NB4 (cell line): ENCODE measurements at regions not wholly inside any gene's neighbourhood (a gene's known extent, or its start where the extent isn't known, plus 50 kb on each side); places are given as distances from the start of the nearest gene placed in this dataset.

Experiments
- MAX ChIP-seq: IDR thresholded peaks from 2 replicates; pipeline ENCODE4 v1.6.1; 2011; ENCODE audit warnings: low read depth, low read length
- POLR2A ChIP-seq: IDR thresholded peaks from 2 replicates; pipeline ENCODE4 v1.6.1; 2011; ENCODE audit warnings: mild to moderate bottlenecking; ENCODE audit not compliant: insufficient read length; ENCODE audit errors: extremely low read depth
- TF ChIP-seq, protein P1 (sequence below): IDR thresholded peaks from one replicate; pipeline ENCODE4 v1.5.1; 2012; ENCODE audit warnings: low read depth, low read length

DNA sequence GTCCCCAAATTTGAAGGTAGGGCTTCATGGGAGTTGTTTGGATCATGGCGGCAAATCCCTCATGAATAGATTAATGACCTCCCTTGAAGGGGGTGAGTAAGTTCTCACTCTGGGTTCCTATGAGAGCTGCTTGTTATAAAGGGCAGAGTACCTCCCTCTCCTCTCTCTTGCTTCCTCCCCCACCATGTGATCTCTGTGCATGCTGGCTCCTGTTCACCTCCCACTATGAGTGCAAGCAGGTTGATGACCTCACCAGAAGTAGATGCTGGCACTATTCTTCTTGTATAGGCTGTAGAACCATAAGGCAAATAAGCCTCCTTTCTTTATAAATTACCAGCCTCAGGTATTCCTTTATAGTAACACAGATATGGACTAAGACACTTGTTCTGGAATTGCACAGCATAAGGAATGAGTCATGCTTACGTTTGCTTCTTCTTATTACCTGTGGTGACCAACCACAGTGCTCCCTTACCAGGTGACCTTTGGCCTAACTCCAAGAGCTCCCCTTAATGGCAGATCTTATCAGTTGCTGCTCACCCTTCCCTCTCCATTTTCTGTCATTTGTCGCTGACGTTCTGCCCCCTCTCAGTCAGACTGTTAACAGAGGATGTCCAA is 559.5 kb upstream of the GCFC2 start:
- TF ChIP-seq, protein P1, sequence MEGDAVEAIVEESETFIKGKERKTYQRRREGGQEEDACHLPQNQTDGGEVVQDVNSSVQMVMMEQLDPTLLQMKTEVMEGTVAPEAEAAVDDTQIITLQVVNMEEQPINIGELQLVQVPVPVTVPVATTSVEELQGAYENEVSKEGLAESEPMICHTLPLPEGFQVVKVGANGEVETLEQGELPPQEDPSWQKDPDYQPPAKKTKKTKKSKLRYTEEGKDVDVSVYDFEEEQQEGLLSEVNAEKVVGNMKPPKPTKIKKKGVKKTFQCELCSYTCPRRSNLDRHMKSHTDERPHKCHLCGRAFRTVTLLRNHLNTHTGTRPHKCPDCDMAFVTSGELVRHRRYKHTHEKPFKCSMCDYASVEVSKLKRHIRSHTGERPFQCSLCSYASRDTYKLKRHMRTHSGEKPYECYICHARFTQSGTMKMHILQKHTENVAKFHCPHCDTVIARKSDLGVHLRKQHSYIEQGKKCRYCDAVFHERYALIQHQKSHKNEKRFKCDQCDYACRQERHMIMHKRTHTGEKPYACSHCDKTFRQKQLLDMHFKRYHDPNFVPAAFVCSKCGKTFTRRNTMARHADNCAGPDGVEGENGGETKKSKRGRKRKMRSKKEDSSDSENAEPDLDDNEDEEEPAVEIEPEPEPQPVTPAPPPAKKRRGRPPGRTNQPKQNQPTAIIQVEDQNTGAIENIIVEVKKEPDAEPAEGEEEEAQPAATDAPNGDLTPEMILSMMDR = no peak
- TF ChIP-seq POLR2A (no peak), MAX (no peak)
